ENCODE measurements at regions not wholly inside any gene's neighbourhood (a gene's known extent, or its start where the extent isn't known, plus 50 kb on each side); places are given as distances from the start of the nearest gene placed in this dataset.

- WGBS (ENCODE audit: missing lambda C conversion rate), result 0% methylated on average over 1 of the region's 1 CpG
- H3K27ac ChIP-seq, result no peak overlapping the region
- no peak overlapping the region for H3K4me3 ChIP-seq
- no peak for DNase-seq (ENCODE audit: low read depth in 1 of 2, low spot score in 1 of 2)
- no peak for TF ChIP-seq NPAS2 (CRISPR knock-in tag; IDR thresholded peaks at IDR 0.05; ENCODE audit: borderline replicate concordance)
- no peak for TF ChIP-seq JUN (IDR thresholded peaks at IDR 0.05)
- no peak for FAIRE-seq
- ChIA-PET POLR2A (no interaction called here), CTCF (interaction anchor here (1.1 kb wide), 1 partner anchor 1123 kb away, joined by 4 read pairs; no protein-coding TSS in a partner anchor)
- ATAC-seq, result no peak
- H3K9me3 ChIP-seq, result no peaks in the 10 kb centered on the region
- no peak overlapping the region for H3K4me2 ChIP-seq
- H3K4me1 ChIP-seq, result no peaks in the 10 kb centered on the region
Measured at GRCh38 chr11:38446336-38446735, 1848.3 kb upstream of the RAG2 start.

GRCh38 chr11:38438091-38438490 is 1840.1 kb upstream of the RAG2 start:
- no peak for DNase-seq (ENCODE audit: low read depth in 1 of 2, low spot score in 1 of 2)
- H3K4me1 ChIP-seq, result no peaks in the 10 kb centered on the region
- no peak overlapping the region for H3K4me3 ChIP-seq
- H3K9me3 ChIP-seq, result no peaks in the 10 kb centered on the region
- TF ChIP-seq CBX2 (IDR thresholded peaks at IDR 0.05; ENCODE audit: borderline replicate concordance, low read depth) (no peak), HOXA7 (CRISPR knock-in tag; IDR thresholded peaks at IDR 0.05) (no peak), JUNB (IDR thresholded peaks at IDR 0.05) (no peak), MAX (IDR thresholded peaks at IDR 0.05) (no peak), ZNF302 (CRISPR knock-in tag; IDR thresholded peaks at IDR 0.05) (no peak), CBX8 (IDR thresholded peaks at IDR 0.05) (no peak), GATA3 (IDR thresholded peaks at IDR 0.05; ENCODE audit: borderline replicate concordance) (no peak), POLR2A (IDR thresholded peaks at IDR 0.05; ENCODE audit: low read length) (no peak), TP53 (CRISPR knock-in tag; IDR thresholded peaks at IDR 0.05) (no peak), ZSCAN20 (CRISPR knock-in tag; IDR thresholded peaks at IDR 0.05) (no peak), CHD4 (IDR thresholded peaks at IDR 0.05; ENCODE audit: borderline replicate concordance) (no peak), CEBPB (IDR thresholded peaks at IDR 0.05) (no peak), ZFP36 (IDR thresholded peaks at IDR 0.05; ENCODE audit: borderline replicate concordance, partially characterized antibody) (no peak), HMGXB4 (CRISPR knock-in tag; IDR thresholded peaks at IDR 0.05; ENCODE audit: borderline replicate concordance) (no peak), MYC (IDR thresholded peaks at IDR 0.05; ENCODE audit: borderline replicate concordance, low read length) (no peak), CHD2 (IDR thresholded peaks at IDR 0.05; ENCODE audit: low read length, partially characterized antibody) (no peak), NFE2L2 (conservative IDR thresholded peaks at IDR 0.05; ENCODE audit: low read length) (no peak)
- ATAC-seq, result no peak
- H3K27ac ChIP-seq, result no peak overlapping the region
- FAIRE-seq, result no peak
- H3K4me2 ChIP-seq, result no peak overlapping the region
- ChIA-PET CTCF (no interaction called here), POLR2A (no interaction called here)

GRCh38 chr11:38425578-38425977 is 1827.5 kb upstream of the RAG2 start:
- ATAC-seq, result no peak
- no peak for TF ChIP-seq RAD21 (conservative IDR thresholded peaks at IDR 0.05 in 1 of 2, IDR thresholded peaks at IDR 0.05 in 1 of 2)
- TF ChIP-seq JUNB (IDR thresholded peaks at IDR 0.05), result no peak
- no peak overlapping the region for H3K4me3 ChIP-seq
- H3K4me1 ChIP-seq, result no peaks in the 10 kb centered on the region
- 2% methylated on average over 3 of the region's 3 CpGs for WGBS (ENCODE audit: missing lambda C conversion rate)
- no peak overlapping the region for H3K27ac ChIP-seq
- no peak overlapping the region for H3K4me2 ChIP-seq
- no peak for DNase-seq (ENCODE audit: low read depth in 1 of 2, low spot score in 1 of 2)
- CTCF ChIA-PET, result interaction anchor here (0.7 kb wide), 1 partner anchor 880 kb away, joined by 3 read pairs; no protein-coding TSS in a partner anchor
- POLR2A ChIA-PET, result no interaction called here
- H3K9me3 ChIP-seq, result no peaks in the 10 kb centered on the region
- FAIRE-seq, result no peak

GRCh38 chr11:38423042-38423441 is 1825.0 kb upstream of the RAG2 start:
- POLR2A ChIA-PET, result no interaction called here
- Histone ChIP-seq H3K4me1 (no peaks in the 10 kb centered on the region), H3K4me3 (no peak overlapping the region), H3K27ac (no peak overlapping the region), H3K9me3 (no peaks in the 10 kb centered on the region), H3K4me2 (no peak overlapping the region)
- TF ChIP-seq GATA3 (IDR thresholded peaks at IDR 0.05; ENCODE audit: borderline replicate concordance) (no peak), EP300 (IDR thresholded peaks at IDR 0.05) (no peak), POLR2AphosphoS2 (conservative IDR thresholded peaks at IDR 0.05; ENCODE audit: low read length) (no peak), EHF (CRISPR knock-in tag; IDR thresholded peaks at IDR 0.05) (no peak), RCOR1 (IDR thresholded peaks at IDR 0.05; ENCODE audit: low read depth, low read length) (no peak), TP53 (CRISPR knock-in tag; IDR thresholded peaks at IDR 0.05) (no peak), ZFP36 (IDR thresholded peaks at IDR 0.05; ENCODE audit: borderline replicate concordance, partially characterized antibody) (no peak), HDAC2 (IDR thresholded peaks at IDR 0.05) (no peak), E2F6 (IDR thresholded peaks at IDR 0.05; ENCODE audit: borderline replicate concordance, low read depth) (no peak)
- WGBS (ENCODE audit: missing lambda C conversion rate), result 0% methylated on average over 2 of the region's 2 CpGs
- FAIRE-seq (no peak), DNase-seq (ENCODE audit: low read depth in 1 of 2, low spot score in 1 of 2) (no peak), ATAC-seq (no peak)
- CTCF ChIA-PET, result no interaction called here
